Brain microvascular endothelial cell (primary cell): ENCODE measurements at regions not wholly inside any gene's neighbourhood (a gene's known extent, or its start where the extent isn't known, plus 50 kb on each side); places are given as distances from the start of the nearest gene placed in this dataset.

ENCODE experiments used
- DNase-seq: peaks from one replicate; pipeline ENCODE4 v3.0.0-alpha.2; 2020
- H3K27ac ChIP-seq: fragments of 250-450 bp; sonication (Bioruptor Pico); 2 replicates; pipeline ENCODE4 v1.5.1; 2020; ENCODE audit warnings: mild to moderate bottlenecking, moderate library complexity
- H3K27me3 ChIP-seq: fragments of 250-450 bp; sonication (Bioruptor Pico); replicated peaks from 2 replicates; pipeline ENCODE4 v1.5.1; 2020; ENCODE audit warnings: mild to moderate bottlenecking
- H3K36me3 ChIP-seq: fragments of 250-450 bp; sonication (Bioruptor Pico); replicated peaks from 2 replicates; pipeline ENCODE4 v1.5.1; 2020; ENCODE audit warnings: mild to moderate bottlenecking
- H3K4me3 ChIP-seq: 2 replicates; pipeline ENCODE4 v1.5.1; 2011; ENCODE audit warnings: low read depth, mild to moderate bottlenecking, control low read depth, low read length, moderate library complexity
- CTCF ChIP-seq: IDR thresholded peaks from 2 replicates; pipeline ENCODE4 v1.5.1; 2011; ENCODE audit warnings: low read depth, mild to moderate bottlenecking, moderate library complexity, low read length, control low read depth, inconsistent platforms; ENCODE audit errors: missing control alignments
- in situ Hi-C: cut with HindIII; loops from 2 replicates; pipeline ENCODE4 v1.10.0; 2017; ENCODE audit warnings: low sequenced_read_pairs, low pct_ligation_motif_present

GRCh38 chr2:126302043-126302442 is 353.9 kb upstream of the GYPC start:
- in situ Hi-C loops: no loop called here
- no peak overlapping the region for H3K27ac ChIP-seq
- H3K36me3 ChIP-seq: no peaks in the 10 kb centered on the region
- no peaks in the 10 kb centered on the region for H3K27me3 ChIP-seq
- no peak overlapping the region for H3K4me3 ChIP-seq
- DNase-seq: no peak
- no peak for TF ChIP-seq CTCF

- Histone ChIP-seq H3K27ac (no peak overlapping the region), H3K4me3 (no peak overlapping the region), H3K27me3 (no peaks in the 10 kb centered on the region), H3K36me3 (no peaks in the 10 kb centered on the region)
- in situ Hi-C loops: no loop called here
- no peak for TF ChIP-seq CTCF
- no peak for DNase-seq
Measured at GRCh38 chr2:126303113-126303512, 352.8 kb upstream of the GYPC start.

GRCh38 chr2:126304154-126304553 is 351.8 kb upstream of the GYPC start:
- DNase-seq: no peak
- TF ChIP-seq CTCF: no peak
- Histone ChIP-seq H3K36me3 (no peaks in the 10 kb centered on the region), H3K27ac (no peak overlapping the region), H3K4me3 (no peak overlapping the region), H3K27me3 (no peaks in the 10 kb centered on the region)
- in situ Hi-C loops: no loop called here

GRCh38 chr2:126306539-126306938 is 349.4 kb upstream of the GYPC start:
- H3K4me3 ChIP-seq: no peak overlapping the region
- H3K36me3 ChIP-seq: no peaks in the 10 kb centered on the region
- H3K27me3 ChIP-seq: no peaks in the 10 kb centered on the region
- in situ Hi-C loops: no loop called here
- H3K27ac ChIP-seq: no peak overlapping the region
- DNase-seq: no peak
- no peak for TF ChIP-seq CTCF

GRCh38 chr2:126307740-126308139 is 348.2 kb upstream of the GYPC start:
- no peaks in the 10 kb centered on the region for H3K36me3 ChIP-seq
- H3K27ac ChIP-seq: no peak overlapping the region
- no peak overlapping the region for H3K4me3 ChIP-seq
- H3K27me3 ChIP-seq: no peaks in the 10 kb centered on the region
- TF ChIP-seq CTCF: no peak
- no peak for DNase-seq
- in situ Hi-C loops: no loop called here

DNA sequence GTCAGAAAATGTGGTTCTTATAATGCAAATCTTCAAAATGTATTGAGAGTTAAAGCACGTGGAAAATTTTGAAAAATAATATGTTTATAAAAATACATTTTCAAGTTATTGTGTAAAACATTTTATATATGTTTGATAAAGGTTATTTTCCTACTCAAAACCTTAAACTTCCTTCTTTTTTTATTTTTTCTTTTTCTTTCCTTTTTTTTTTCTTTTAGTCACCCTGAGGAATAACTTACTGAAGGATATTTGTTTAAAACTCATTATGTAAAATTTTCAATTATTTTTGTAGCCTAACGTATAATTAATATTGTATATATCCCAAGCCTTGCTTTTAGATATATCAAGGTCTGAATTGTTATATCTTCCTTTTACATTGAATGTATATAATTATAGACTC is 346.8 kb upstream of the GYPC start:
- H3K4me3 ChIP-seq: no peak overlapping the region
- in situ Hi-C loops: no loop called here
- no peak overlapping the region for H3K27ac ChIP-seq
- no peak for DNase-seq
- no peaks in the 10 kb centered on the region for H3K36me3 ChIP-seq
- H3K27me3 ChIP-seq: no peaks in the 10 kb centered on the region
- TF ChIP-seq CTCF: no peak
